Medulla oblongata (tissue), 1 donor: ENCODE measurements at regions not wholly inside any gene's neighbourhood (a gene's known extent, or its start where the extent isn't known, plus 50 kb on each side); places are given as distances from the start of the nearest gene placed in this dataset.
A peak's percentile ranks its signal among the peaks of the same experiment; 100 is the strongest.

Experiments
- DNase-seq: peaks from one replicate; pipeline ENCODE4 v3.0.0-alpha.2; 2015; ENCODE audit errors: extremely low spot score

- no peak for DNase-seq
Measured at GRCh38 chr4:31620476-31620875, 900.3 kb downstream of the PCDH7 start.

DNA sequence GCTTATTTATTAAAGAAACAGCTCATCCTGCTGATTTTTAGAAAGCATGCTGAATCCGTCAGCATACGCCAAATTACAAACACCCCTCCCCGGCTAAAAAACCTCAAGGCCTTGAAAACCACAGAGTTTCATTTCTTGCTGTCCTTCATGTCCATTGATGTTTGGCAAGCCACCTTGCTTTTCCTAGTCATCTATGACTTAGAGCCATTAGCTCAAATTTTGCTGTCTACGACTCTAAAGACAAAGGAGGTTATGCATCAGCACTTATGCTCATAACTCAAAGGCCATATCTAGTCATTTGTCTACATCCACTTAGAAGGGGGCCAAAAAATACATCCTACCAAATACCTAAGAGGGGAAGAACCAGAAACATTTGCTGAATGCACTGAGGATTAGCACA lies 925.1 kb downstream of the PCDH7 start:
- DNase-seq = no peak

GRCh38 chr4:31647786-31648185 lies 927.6 kb downstream of the PCDH7 start:
- no peak for DNase-seq

GRCh38 chr4:31649878-31650277 lies 929.7 kb downstream of the PCDH7 start:
- no peak for DNase-seq

DNA sequence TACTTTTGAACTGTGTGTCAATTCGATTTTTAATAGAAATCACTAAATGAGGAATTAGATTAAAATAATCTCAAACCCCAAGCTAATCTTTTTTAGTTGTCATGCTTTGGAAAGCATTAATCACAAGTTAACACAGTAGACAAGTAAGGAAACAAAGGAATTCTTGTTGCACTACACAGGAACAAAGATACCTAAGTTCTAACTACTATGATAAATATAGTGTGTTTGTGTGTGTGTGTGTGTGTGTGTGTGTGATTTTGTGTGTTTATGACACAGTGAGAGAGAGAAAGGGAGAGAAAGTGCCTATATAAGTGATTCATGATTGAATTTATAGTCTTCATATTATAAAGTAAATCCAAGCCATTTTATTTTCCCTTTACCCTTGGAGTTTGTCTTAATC lies 931.4 kb downstream of the PCDH7 start:
- no peak for DNase-seq

DNA sequence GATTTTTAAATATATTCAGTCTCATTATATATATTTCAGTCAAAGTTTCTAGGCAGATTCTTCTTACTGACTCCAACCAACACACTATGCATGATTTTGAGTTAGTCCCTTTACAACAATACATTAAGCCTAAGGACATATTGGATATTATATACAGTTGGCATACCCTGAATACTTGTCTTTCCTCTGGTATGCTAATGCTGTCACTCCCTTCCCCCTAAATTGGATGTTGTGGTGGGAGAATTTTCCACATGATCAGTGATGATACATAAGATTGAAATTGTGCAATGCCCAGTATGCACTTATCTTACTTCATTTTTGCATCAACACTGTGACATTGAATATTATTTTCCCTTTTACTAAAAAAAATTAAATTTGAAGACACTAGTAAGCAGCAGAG lies 935.2 kb downstream of the PCDH7 start:
- no peak for DNase-seq

DNA sequence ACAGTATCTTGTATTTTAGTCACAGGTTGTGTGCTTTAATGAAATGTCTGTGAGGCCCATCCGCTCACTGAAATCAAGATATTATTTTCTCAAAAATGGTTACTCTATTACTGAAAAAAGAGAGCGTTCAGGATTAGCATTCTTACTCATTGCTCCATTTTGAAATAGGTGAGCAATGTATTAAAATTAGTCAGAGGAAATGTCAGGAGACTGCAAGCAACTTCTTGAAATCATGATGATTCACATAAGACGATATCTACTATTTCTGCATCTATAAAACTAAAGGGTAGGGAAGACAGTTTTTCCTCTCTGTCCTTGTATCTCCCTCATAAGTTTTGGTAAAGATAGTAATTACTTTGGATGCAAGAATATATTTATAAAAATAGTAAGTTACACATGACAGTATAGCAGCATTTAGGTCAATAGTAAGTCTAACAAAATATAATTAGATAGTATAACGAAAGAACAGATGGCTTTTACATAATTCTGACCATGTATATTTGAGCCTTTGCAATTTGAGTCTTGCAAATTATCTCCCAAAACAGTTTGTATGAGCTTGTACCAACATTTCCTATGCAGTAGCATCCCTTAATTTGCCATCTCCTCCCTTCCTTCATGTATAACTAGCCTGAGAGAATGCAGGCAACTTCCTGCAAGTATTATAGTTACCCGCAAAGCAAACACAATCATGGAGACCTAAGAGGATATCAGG lies 937.8 kb downstream of the PCDH7 start:
- no peak for DNase-seq

- DNase-seq = no peak
Measured at GRCh38 chr4:31660916-31661315, 940.7 kb downstream of the PCDH7 start.

- no peak for DNase-seq
Measured at GRCh38 chr4:31662951-31663350, 942.8 kb downstream of the PCDH7 start.

GRCh38 chr4:31667686-31668085 lies 947.5 kb downstream of the PCDH7 start:
- DNase-seq = no peak

- no peak for DNase-seq
Measured at GRCh38 chr4:31674313-31674947, 954.3 kb downstream of the PCDH7 start.

DNA sequence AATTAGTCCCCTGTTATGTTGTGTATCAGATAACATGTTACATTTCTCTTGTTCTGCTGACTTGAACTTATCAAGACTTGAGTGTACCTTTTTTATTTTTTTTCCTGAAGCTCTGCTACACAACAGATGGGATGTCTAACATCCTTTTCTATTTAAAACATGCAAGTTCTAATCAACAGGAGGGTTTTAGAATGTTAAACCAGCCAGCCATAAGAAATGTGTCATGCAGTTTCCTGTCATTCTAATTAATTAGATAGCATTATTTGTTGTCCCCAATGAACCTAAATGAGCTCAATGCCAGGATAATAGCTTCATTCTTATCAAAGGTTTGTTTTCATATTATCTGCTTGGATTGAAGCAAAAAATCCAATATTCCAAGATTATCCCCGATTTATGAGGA lies 958.2 kb downstream of the PCDH7 start:
- DNase-seq = no peak

- DNase-seq = no peak
Measured at GRCh38 chr4:31682796-31683195, 962.6 kb downstream of the PCDH7 start.

DNA sequence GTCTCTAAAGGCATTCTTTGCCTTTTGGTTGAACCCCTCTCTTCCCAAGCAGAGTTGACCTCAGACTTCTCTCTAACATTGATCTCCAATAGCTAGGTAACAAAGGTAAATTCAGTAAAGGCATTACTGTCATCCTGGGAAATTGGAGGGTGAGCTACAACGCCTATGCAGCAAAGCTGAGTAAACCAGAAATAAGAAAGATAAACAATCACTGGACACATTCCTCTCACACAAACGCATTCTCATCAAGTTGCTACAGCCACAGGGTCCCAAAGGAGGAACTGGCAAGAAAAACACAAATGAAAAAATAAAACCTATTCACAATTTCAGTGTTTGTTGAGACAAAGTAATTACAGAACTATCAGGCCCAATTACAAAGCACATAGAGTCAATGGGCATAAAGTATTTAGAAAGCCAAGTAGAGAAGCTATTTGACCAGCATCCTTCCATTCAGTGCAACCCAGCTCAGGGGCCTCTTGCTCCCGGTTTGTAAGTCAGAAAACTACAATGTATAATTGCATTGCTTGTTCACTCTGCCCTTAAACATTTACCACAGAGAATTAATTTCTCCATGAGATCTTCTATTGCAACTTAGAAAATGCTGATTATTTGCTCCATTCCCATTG lies 967.7 kb downstream of the PCDH7 start:
- no peak for DNase-seq

- DNase-seq = no peak
Measured at GRCh38 chr4:31692399-31692940, 972.3 kb downstream of the PCDH7 start.

DNA sequence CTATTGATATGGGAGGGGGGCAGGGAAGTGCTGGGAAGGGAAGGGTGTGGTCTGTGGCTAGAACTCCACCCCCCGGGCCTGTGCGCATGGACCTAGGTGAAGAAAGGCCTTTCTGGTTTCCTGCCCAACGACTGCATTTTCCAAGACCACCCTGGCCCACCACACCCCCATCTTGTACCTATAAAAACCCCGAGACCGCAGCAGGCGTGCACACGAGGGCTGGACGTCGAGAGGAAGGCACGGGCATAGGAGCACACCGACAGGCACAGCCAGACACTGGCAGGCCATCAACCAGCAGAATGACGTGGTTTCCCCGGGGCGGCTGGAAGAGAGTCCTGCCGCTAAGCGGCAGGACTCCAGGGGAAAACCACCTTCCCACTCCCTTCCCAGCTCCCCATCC lies 981.1 kb downstream of the PCDH7 start:
- no peak for DNase-seq

GRCh38 chr4:31702326-31702725 lies 982.2 kb downstream of the PCDH7 start:
- no peak for DNase-seq

DNA sequence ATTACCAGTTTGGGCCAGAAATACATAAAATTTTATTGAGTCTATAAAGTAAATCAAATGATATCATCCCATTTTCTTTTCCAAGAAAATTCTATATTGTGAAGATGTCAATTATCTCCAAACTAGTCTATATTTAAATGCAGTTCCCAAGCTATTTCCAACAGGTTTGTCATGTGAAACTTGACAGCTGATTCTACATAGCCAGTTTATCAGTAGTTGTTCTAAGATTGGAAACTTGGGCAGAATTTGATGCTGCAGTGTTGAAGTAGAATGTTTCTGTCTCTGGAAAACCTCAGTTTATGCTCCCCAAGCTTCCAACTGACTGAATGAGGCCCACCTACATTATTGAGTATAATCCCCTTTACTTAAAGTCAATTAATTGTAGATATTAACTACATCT lies 994.1 kb downstream of the PCDH7 start:
- no peak for DNase-seq

- DNase-seq = no peak
Measured at GRCh38 chr4:31715302-31715701, 995.1 kb downstream of the PCDH7 start.

GRCh38 chr4:31727030-31727429 lies 1006.9 kb downstream of the PCDH7 start:
- no peak for DNase-seq

- no peak for DNase-seq
Measured at GRCh38 chr4:31735004-31735403, 1014.8 kb downstream of the PCDH7 start.

- DNase-seq = peak; percentile 27
Measured at GRCh38 chr4:31737419-31737818, 1017.2 kb downstream of the PCDH7 start.

- no peak for DNase-seq
Measured at GRCh38 chr4:31741326-31741725, 1021.2 kb downstream of the PCDH7 start.
